ENCODE measurements at regions not wholly inside any gene's neighbourhood (a gene's known extent, or its start where the extent isn't known, plus 50 kb on each side); places are given as distances from the start of the nearest gene placed in this dataset.

DNA sequence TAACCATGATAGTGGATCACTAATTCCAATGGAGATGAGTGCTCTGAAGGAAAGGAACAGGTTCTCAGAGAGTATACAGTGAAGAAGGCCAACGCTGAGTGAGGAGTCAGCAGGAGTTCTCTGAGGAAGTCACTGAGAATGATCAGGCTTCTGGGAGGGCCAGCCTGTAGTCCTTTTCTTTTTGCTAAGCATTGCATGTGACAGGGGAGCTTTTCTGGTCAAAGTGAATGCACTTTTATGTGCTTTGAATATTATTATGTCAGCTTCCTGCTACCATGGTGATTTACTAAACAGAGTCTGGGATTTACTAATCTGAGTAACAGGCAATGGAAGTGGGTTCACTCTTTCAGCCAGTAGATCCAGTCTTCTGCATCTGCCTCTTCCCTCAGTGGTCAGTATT lies 81.1 kb upstream of the SERP2 start:
- Histone ChIP-seq H3K27ac (peak overlapping the region; percentile 47 to 61), H3K4me1 (peaks cover 4 to 9% of the 10 kb centered on the region in 2 donors), H3K4me3 (no peak overlapping the region), H3K36me3 (no peaks in the 10 kb centered on the region), H3K9me3 (no peaks in the 10 kb centered on the region), H3K27me3 (no peaks in the 10 kb centered on the region)
- no peak for TF ChIP-seq POLR2A (IDR thresholded peaks at IDR 0.05)
- no peak for TF ChIP-seq CTCF (IDR thresholded peaks at IDR 0.05)
- no peak for DNase-seq
- intact Hi-C loops (cut with DNase I; ENCODE audit: low total_unique reads) = no loop called here

- no peaks in the 10 kb centered on the region for H3K36me3 ChIP-seq
- H3K27me3 ChIP-seq = no peaks in the 10 kb centered on the region
- no peak for TF ChIP-seq CTCF (IDR thresholded peaks at IDR 0.05)
- TF ChIP-seq POLR2A (IDR thresholded peaks at IDR 0.05) = no peak
- peaks cover 4 to 9% of the 10 kb centered on the region in 2 donors for H3K4me1 ChIP-seq
- H3K27ac ChIP-seq = peak overlapping the region; percentile 61 to 64
- intact Hi-C loops (cut with DNase I; ENCODE audit: low total_unique reads) = no loop called here
- no peaks in the 10 kb centered on the region for H3K9me3 ChIP-seq
- no peak for DNase-seq
- no peak overlapping the region for H3K4me3 ChIP-seq
These were observed 80.2 kb upstream of the SERP2 start for GRCh38 chr13:44293374-44293773.

GRCh38 chr13:44293908-44294735 lies 79.5 kb upstream of the SERP2 start:
- no peak overlapping the region for H3K4me3 ChIP-seq
- no peak for TF ChIP-seq POLR2A (IDR thresholded peaks at IDR 0.05)
- no peak for TF ChIP-seq CTCF (IDR thresholded peaks at IDR 0.05)
- peak overlapping the region; percentile 61 to 64 for H3K27ac ChIP-seq
- H3K9me3 ChIP-seq = no peaks in the 10 kb centered on the region
- H3K36me3 ChIP-seq = no peaks in the 10 kb centered on the region
- no peaks in the 10 kb centered on the region for H3K27me3 ChIP-seq
- H3K4me1 ChIP-seq = peaks cover 4 to 9% of the 10 kb centered on the region in 2 donors
- DNase-seq = no peak
- intact Hi-C loops (cut with DNase I; ENCODE audit: low total_unique reads) = no loop called here

DNA sequence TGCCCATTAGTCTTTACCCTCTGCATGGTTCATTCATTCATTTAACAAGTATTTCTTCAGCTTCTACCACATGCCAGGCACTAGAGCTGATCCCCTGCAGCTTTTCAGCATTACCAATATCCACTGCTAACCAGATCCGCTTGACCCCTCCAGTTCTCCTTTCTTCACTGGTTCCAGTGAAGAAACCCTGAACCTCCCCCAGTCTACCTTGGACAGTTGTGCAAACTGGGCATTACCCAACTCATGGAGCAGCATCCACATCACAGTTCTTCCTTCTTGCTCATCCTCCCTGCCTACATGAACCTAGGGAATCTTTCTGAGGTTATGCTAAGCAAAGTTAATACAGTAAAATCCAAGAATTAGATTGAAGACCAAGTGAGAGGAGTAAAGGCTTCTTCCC lies 78.7 kb upstream of the SERP2 start:
- intact Hi-C loops (cut with DNase I; ENCODE audit: low total_unique reads) = no loop called here
- TF ChIP-seq CTCF (IDR thresholded peaks at IDR 0.05) = no peak
- no peak for TF ChIP-seq POLR2A (IDR thresholded peaks at IDR 0.05)
- Histone ChIP-seq H3K36me3 (no peaks in the 10 kb centered on the region), H3K9me3 (no peaks in the 10 kb centered on the region), H3K27me3 (no peaks in the 10 kb centered on the region), H3K4me3 (no peak overlapping the region), H3K4me1 (peaks cover 4 to 9% of the 10 kb centered on the region in 2 donors), H3K27ac (no peak overlapping the region)
- no peak for DNase-seq

- Histone ChIP-seq H3K4me1 (peaks cover 11% of the 10 kb centered on the region in 2 donors), H3K36me3 (no peaks in the 10 kb centered on the region), H3K9me3 (no peaks in the 10 kb centered on the region), H3K27me3 (no peaks in the 10 kb centered on the region), H3K27ac (no peak overlapping the region), H3K4me3 (no peak overlapping the region)
- TF ChIP-seq POLR2A (IDR thresholded peaks at IDR 0.05) (no peak), CTCF (IDR thresholded peaks at IDR 0.05) (no peak)
- intact Hi-C loops (cut with DNase I; ENCODE audit: low total_unique reads) = no loop called here
- DNase-seq = no peak
These were observed 76.8 kb upstream of the SERP2 start for GRCh38 chr13:44296856-44297255.

Measured in uterus (tissue), 3 donors.